ENCODE measurements at regions not wholly inside any gene's neighbourhood (a gene's known extent, or its start where the extent isn't known, plus 50 kb on each side); places are given as distances from the start of the nearest gene placed in this dataset.
A peak's percentile ranks its signal among the peaks of the same experiment; 100 is the strongest.

GRCh38 chr7:131919920-131920709 lies 363.7 kb upstream of the PODXL start:
- TF ChIP-seq CTCF (IDR thresholded peaks at IDR 0.05; ENCODE audit: low read depth, low read length), result no peak
- no peak for TF ChIP-seq EZH2phosphoT487 (IDR thresholded peaks at IDR 0.05; ENCODE audit: low read depth)
- Histone ChIP-seq H3K27ac (ENCODE audit: low read length) (peak overlapping the region; percentile 94), H3K4me2 (ENCODE audit: low read length) (peak overlapping the region; percentile 87), H3K4me1 (ENCODE audit: low read length) (peaks cover 68% of the 10 kb centered on the region), H3K36me3 (replicated peaks; ENCODE audit: low read depth, low read length) (peaks cover 6% of the 10 kb centered on the region), H3K9me3 (ENCODE audit: insufficient read depth, low read length) (0 out of 2 replicates have a peak, but pooled peaks cover 8% of the 10 kb centered on the region), H3K9ac (ENCODE audit: low read length) (peak overlapping the region; percentile 66), H2AFZ (ENCODE audit: low read depth, low read length) (peak overlapping the region; percentile 45; the same call in 1 of the 2 replicates), H3K79me2 (ENCODE audit: low read length) (no peaks in the 10 kb centered on the region), H3K4me3 (ENCODE audit: low read length) (peak overlapping the region; percentile 63), H3K27me3 (ENCODE audit: low read depth, low read length) (no peaks in the 10 kb centered on the region), H4K20me1 (ENCODE audit: insufficient read depth, low read length) (no peaks in the 10 kb centered on the region)

GRCh38 chr7:131911112-131911511 lies 354.7 kb upstream of the PODXL start:
- no peaks in the 10 kb centered on the region for H3K36me3 ChIP-seq (replicated peaks; ENCODE audit: low read depth, low read length)
- TF ChIP-seq EZH2phosphoT487 (IDR thresholded peaks at IDR 0.05; ENCODE audit: low read depth), result no peak
- TF ChIP-seq CTCF (IDR thresholded peaks at IDR 0.05; ENCODE audit: low read depth, low read length), result no peak
- no peaks in the 10 kb centered on the region for H3K4me1 ChIP-seq (ENCODE audit: low read length)
- H2AFZ ChIP-seq (ENCODE audit: low read depth, low read length), result no peak overlapping the region
- H3K9me3 ChIP-seq (ENCODE audit: insufficient read depth, low read length), result no peaks in the 10 kb centered on the region
- H3K4me3 ChIP-seq (ENCODE audit: low read length), result no peak overlapping the region
- no peak overlapping the region for H3K4me2 ChIP-seq (ENCODE audit: low read length)
- no peaks in the 10 kb centered on the region for H3K79me2 ChIP-seq (ENCODE audit: low read length)
- H3K27ac ChIP-seq (ENCODE audit: low read length), result no peak overlapping the region
- no peaks in the 10 kb centered on the region for H3K27me3 ChIP-seq (ENCODE audit: low read depth, low read length)
- no peak overlapping the region for H3K9ac ChIP-seq (ENCODE audit: low read length)
- H4K20me1 ChIP-seq (ENCODE audit: insufficient read depth, low read length), result no peaks in the 10 kb centered on the region

GRCh38 chr7:131909151-131909768 lies 352.8 kb upstream of the PODXL start:
- H3K36me3 ChIP-seq (replicated peaks; ENCODE audit: low read depth, low read length), result no peaks in the 10 kb centered on the region

More at GRCh38 chr7:131909151-131909768, 352.8 kb upstream of the PODXL start:
- Histone ChIP-seq H4K20me1 (ENCODE audit: insufficient read depth, low read length) (no peaks in the 10 kb centered on the region), H3K27ac (ENCODE audit: low read length) (no peak overlapping the region), H3K4me3 (ENCODE audit: low read length) (no peak overlapping the region), H3K9me3 (ENCODE audit: insufficient read depth, low read length) (no peaks in the 10 kb centered on the region), H3K9ac (ENCODE audit: low read length) (no peak overlapping the region), H2AFZ (ENCODE audit: low read depth, low read length) (no peak overlapping the region), H3K27me3 (ENCODE audit: low read depth, low read length) (no peaks in the 10 kb centered on the region), H3K4me1 (ENCODE audit: low read length) (no peaks in the 10 kb centered on the region), H3K79me2 (ENCODE audit: low read length) (no peaks in the 10 kb centered on the region), H3K4me2 (ENCODE audit: low read length) (no peak overlapping the region)
- no peak for TF ChIP-seq CTCF (IDR thresholded peaks at IDR 0.05; ENCODE audit: low read depth, low read length)
- TF ChIP-seq EZH2phosphoT487 (IDR thresholded peaks at IDR 0.05; ENCODE audit: low read depth), result no peak

Data from OCI-LY3 (cell line).